ENCODE measurements at regions not wholly inside any gene's neighbourhood (a gene's known extent, or its start where the extent isn't known, plus 50 kb on each side); places are given as distances from the start of the nearest gene placed in this dataset.

DNA sequence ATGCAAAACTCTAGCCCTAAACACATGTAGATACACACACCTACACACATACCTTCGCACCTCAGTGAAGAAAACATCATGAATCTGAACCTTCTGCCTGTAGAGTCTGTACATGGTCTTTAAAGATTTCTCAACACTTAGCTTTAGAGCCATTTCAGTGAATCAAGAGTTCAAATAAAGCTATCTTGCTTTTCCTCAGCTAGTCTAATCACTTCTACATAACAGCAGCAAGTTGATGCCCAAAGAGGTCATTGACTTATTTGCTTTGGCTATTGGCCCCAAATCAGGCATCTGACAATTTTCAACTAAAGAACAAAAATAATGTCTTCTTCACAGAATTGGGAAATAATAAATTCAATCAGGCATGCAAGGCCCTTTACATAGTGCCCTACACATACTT lies 127.9 kb upstream of the SGCD start:
- intact Hi-C loops (cut with micrococcal nuclease; ENCODE audit: unreplicated experiment), result no loop called here
- Histone ChIP-seq H3K9me2 (ENCODE audit: insufficient read depth) (no peaks in the 10 kb centered on the region), H3F3A (ENCODE audit: insufficient read depth, low read depth) (no peaks in the 10 kb centered on the region), H3K79me2 (ENCODE audit: low read depth) (no peaks in the 10 kb centered on the region), H3K27ac (no peak overlapping the region), H3K4me3 (no peak overlapping the region), H2AFZ (no peak overlapping the region), H4K20me1 (ENCODE audit: insufficient read depth) (no peaks in the 10 kb centered on the region), H3K9me3 (ENCODE audit: insufficient read depth, low read depth) (no peaks in the 10 kb centered on the region), H3K36me3 (ENCODE audit: low read depth) (no peaks in the 10 kb centered on the region), H3K4me1 (replicated peaks; ENCODE audit: insufficient read depth) (no peaks in the 10 kb centered on the region), H3K27me3 (ENCODE audit: insufficient read depth, low read depth) (no peaks in the 10 kb centered on the region), H3K4me2 (no peak overlapping the region)
- TF ChIP-seq, protein P1, sequence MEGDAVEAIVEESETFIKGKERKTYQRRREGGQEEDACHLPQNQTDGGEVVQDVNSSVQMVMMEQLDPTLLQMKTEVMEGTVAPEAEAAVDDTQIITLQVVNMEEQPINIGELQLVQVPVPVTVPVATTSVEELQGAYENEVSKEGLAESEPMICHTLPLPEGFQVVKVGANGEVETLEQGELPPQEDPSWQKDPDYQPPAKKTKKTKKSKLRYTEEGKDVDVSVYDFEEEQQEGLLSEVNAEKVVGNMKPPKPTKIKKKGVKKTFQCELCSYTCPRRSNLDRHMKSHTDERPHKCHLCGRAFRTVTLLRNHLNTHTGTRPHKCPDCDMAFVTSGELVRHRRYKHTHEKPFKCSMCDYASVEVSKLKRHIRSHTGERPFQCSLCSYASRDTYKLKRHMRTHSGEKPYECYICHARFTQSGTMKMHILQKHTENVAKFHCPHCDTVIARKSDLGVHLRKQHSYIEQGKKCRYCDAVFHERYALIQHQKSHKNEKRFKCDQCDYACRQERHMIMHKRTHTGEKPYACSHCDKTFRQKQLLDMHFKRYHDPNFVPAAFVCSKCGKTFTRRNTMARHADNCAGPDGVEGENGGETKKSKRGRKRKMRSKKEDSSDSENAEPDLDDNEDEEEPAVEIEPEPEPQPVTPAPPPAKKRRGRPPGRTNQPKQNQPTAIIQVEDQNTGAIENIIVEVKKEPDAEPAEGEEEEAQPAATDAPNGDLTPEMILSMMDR (conservative IDR thresholded peaks at IDR 0.05), result no peak
- no peak for TF ChIP-seq EZH2 (IDR thresholded peaks at IDR 0.05; ENCODE audit: low read depth)
- CTCF ChIA-PET, result no interaction called here
- POLR2A ChIA-PET (ENCODE audit: unreplicated experiment), result no interaction called here
- DNase-seq, result no peak
- BruUV-seq (replicated peaks), result no TSS peak

DNA sequence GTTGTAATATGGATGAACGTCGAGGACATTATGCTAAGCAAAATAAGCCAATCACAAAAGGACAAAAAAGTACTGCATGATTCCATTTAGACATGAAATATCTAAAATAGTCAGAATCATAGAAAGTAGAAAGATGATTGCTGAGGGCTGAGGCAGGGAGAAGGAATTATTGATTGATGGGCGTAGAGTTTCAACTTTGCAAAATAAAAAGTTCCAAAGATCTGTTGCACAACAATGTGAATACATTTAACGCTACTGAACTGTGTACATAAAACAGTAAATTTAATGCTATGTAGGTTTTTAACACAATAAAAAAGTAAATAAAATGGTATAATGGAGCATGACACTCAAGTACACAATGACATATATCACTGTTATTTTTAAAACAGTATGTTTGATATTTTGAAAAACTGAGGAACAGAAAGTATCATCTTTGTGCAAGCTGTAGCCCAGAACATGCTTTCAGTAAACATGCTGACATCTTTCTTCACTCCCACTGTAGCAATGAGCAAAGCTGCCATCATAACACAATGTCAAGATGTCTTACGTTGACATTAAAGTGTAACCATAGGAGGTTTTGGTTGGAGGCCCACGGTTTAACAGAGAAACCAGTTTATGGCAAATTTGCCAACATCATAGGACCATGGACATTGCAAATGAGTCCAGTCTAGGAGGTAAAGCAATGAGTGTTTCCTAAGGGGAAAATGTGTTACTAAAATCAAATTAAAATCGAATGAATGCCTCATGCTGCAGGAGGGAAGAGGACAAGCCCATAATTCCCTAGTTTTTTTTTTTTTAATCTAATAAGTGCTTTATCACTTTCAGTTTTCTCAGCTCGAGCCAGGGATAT lies 125.8 kb upstream of the SGCD start:
- Histone ChIP-seq H3K9me2 (ENCODE audit: insufficient read depth) (no peaks in the 10 kb centered on the region), H2AFZ (no peak overlapping the region), H3F3A (ENCODE audit: insufficient read depth, low read depth) (no peaks in the 10 kb centered on the region), H3K4me1 (replicated peaks; ENCODE audit: insufficient read depth) (no peaks in the 10 kb centered on the region), H3K27ac (no peak overlapping the region), H3K79me2 (ENCODE audit: low read depth) (no peaks in the 10 kb centered on the region), H3K9me3 (ENCODE audit: insufficient read depth, low read depth) (no peaks in the 10 kb centered on the region), H4K20me1 (ENCODE audit: insufficient read depth) (no peaks in the 10 kb centered on the region), H3K36me3 (ENCODE audit: low read depth) (no peaks in the 10 kb centered on the region), H3K27me3 (ENCODE audit: insufficient read depth, low read depth) (no peaks in the 10 kb centered on the region), H3K4me2 (no peak overlapping the region), H3K4me3 (no peak overlapping the region)
- no peak for TF ChIP-seq EZH2 (IDR thresholded peaks at IDR 0.05; ENCODE audit: low read depth)
- TF ChIP-seq, protein P1 (conservative IDR thresholded peaks at IDR 0.05), result no peak
- BruUV-seq (replicated peaks), result no TSS peak
- ChIA-PET POLR2A (ENCODE audit: unreplicated experiment) (no interaction called here), CTCF (no interaction called here)
- DNase-seq, result no peak
- intact Hi-C loops (cut with micrococcal nuclease; ENCODE audit: unreplicated experiment), result no loop called here

DNA sequence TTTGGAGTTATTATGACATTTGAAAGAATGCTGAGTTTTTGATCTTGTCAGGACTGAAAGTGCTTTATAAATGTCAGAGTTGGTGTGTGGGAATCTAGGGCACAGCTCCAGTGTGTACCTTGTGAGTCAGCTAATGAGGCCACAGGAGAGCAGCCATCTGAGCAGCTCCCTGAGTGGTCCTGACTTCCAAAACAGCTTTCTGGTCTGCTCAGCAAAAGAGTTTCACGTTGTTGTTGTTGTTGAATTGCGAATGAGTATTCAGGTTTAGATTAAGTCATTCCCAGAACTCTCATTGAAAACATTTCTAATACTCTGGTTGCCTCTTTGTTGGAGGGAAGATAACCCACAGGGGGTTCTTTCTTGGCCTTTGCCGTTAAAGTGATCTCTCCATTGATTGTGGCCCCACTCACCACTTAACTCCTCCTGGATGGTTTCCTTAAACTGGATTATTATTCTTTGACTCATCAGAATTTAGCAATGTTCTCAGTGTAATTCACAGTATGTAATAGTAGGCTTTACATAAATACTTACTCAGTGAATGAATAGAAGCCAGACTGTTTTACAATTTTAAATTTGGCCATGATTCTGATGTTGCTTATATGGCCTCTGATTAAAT lies 125.1 kb upstream of the SGCD start:
- no peaks in the 10 kb centered on the region for H3K79me2 ChIP-seq (ENCODE audit: low read depth)
- no peaks in the 10 kb centered on the region for H3K4me1 ChIP-seq (replicated peaks; ENCODE audit: insufficient read depth)
- no peak for DNase-seq
- H3K9me2 ChIP-seq (ENCODE audit: insufficient read depth), result no peaks in the 10 kb centered on the region
- BruUV-seq (replicated peaks), result no TSS peak
- ChIA-PET POLR2A (ENCODE audit: unreplicated experiment) (no interaction called here), CTCF (no interaction called here)
- TF ChIP-seq, protein P1 (conservative IDR thresholded peaks at IDR 0.05), result no peak
- TF ChIP-seq EZH2 (IDR thresholded peaks at IDR 0.05; ENCODE audit: low read depth), result no peak
- no peaks in the 10 kb centered on the region for H3K36me3 ChIP-seq (ENCODE audit: low read depth)
- no peaks in the 10 kb centered on the region for H4K20me1 ChIP-seq (ENCODE audit: insufficient read depth)
- H3F3A ChIP-seq (ENCODE audit: insufficient read depth, low read depth), result no peaks in the 10 kb centered on the region
- no peak overlapping the region for H3K27ac ChIP-seq
- H3K27me3 ChIP-seq (ENCODE audit: insufficient read depth, low read depth), result no peaks in the 10 kb centered on the region
- intact Hi-C loops (cut with micrococcal nuclease; ENCODE audit: unreplicated experiment), result no loop called here
- H3K4me2 ChIP-seq, result no peak overlapping the region
- no peaks in the 10 kb centered on the region for H3K9me3 ChIP-seq (ENCODE audit: insufficient read depth, low read depth)
- no peak overlapping the region for H2AFZ ChIP-seq
- no peak overlapping the region for H3K4me3 ChIP-seq

Measured in PC-9 (cell line).